Ascending aorta (tissue), 2 donors: ENCODE measurements at regions not wholly inside any gene's neighbourhood (a gene's known extent, or its start where the extent isn't known, plus 50 kb on each side); places are given as distances from the start of the nearest gene placed in this dataset.

Source experiments
- DNase-seq, 2 donors: peaks; one replicate each; pipeline ENCODE4 v3.0.0-alpha.2; 2019; ENCODE audit warnings: low spot score in 2 of 2
- H3K27ac ChIP-seq, 2 donors: fragments of 200-600 bp; sonication (generic); one replicate each; pipeline ENCODE4 v1.5.1; 2016 to 2017; ENCODE audit warnings: mild to moderate bottlenecking in 1 of 2
- H3K27me3 ChIP-seq: fragments of 200-600 bp; sonication (generic); one replicate; pipeline ENCODE4 v1.5.1; 2017
- H3K36me3 ChIP-seq, 2 donors: fragments of 200-600 bp; sonication (generic); one replicate each; pipeline ENCODE4 v1.5.1; 2016
- H3K4me1 ChIP-seq, 2 donors: fragments of 200-600 bp; sonication (generic); one replicate each; pipeline ENCODE4 v1.5.1; 2016 to 2017; ENCODE audit warnings: mild to moderate bottlenecking in 1 of 2
- H3K4me3 ChIP-seq, 2 donors: fragments of 200-600 bp; sonication (generic); one replicate each; pipeline ENCODE4 v1.5.1; 2016 to 2017; ENCODE audit warnings: mild to moderate bottlenecking in 1 of 2
- H3K9me3 ChIP-seq, 2 donors: fragments of 200-600 bp; sonication (generic); one replicate each; pipeline ENCODE4 v1.5.1; 2016
- CTCF ChIP-seq, 3 experiments: fragments of 200-600 bp in 2 of 3; fragments of 450-650 bp in 1 of 3; sonication (generic) in 2 of 3; IDR thresholded peaks; one replicate each; pipeline ENCODE4 v1.5.1; 2016 to 2019; ENCODE audit warnings: antibody characterized with exemption in 3 of 3, mild to moderate bottlenecking in 1 of 3, moderate library complexity in 1 of 3
- intact Hi-C: fragments of 100-400 bp; cut with DNase I; formaldehyde crosslinking; loops from one replicate; pipeline ENCODE4 v1.15.1; 2023

- no peak for TF ChIP-seq CTCF (IDR thresholded peaks at IDR 0.05)
- Histone ChIP-seq H3K9me3 (no peaks in the 10 kb centered on the region), H3K4me3 (no peak overlapping the region), H3K27ac (no peak overlapping the region), H3K27me3 (no peaks in the 10 kb centered on the region), H3K36me3 (no peaks in the 10 kb centered on the region), H3K4me1 (no peaks in the 10 kb centered on the region)
- intact Hi-C loops: no loop called here
- no peak for DNase-seq
Measured at GRCh38 chr2:211161236-211161635, 604.8 kb downstream of the CPS1 start.

- intact Hi-C loops: no loop called here
- H3K27me3 ChIP-seq: no peaks in the 10 kb centered on the region
- H3K36me3 ChIP-seq: no peaks in the 10 kb centered on the region
- H3K9me3 ChIP-seq: no peaks in the 10 kb centered on the region
- no peak for TF ChIP-seq CTCF (IDR thresholded peaks at IDR 0.05)
- H3K4me1 ChIP-seq: no peaks in the 10 kb centered on the region
- H3K4me3 ChIP-seq: no peak overlapping the region
- no peak overlapping the region for H3K27ac ChIP-seq
- no peak for DNase-seq
Measured at GRCh38 chr2:211162911-211163310, 606.5 kb downstream of the CPS1 start.

GRCh38 chr2:211170843-211171242, 614.4 kb downstream of the CPS1 start:
- no peak for TF ChIP-seq CTCF (IDR thresholded peaks at IDR 0.05)
- Histone ChIP-seq H3K27me3 (no peaks in the 10 kb centered on the region), H3K4me3 (no peak overlapping the region), H3K4me1 (no peaks in the 10 kb centered on the region), H3K27ac (no peak overlapping the region), H3K9me3 (no peaks in the 10 kb centered on the region), H3K36me3 (no peaks in the 10 kb centered on the region)
- no peak for DNase-seq
- intact Hi-C loops: no loop called here

GRCh38 chr2:211174021-211174420, 617.6 kb downstream of the CPS1 start:
- H3K27me3 ChIP-seq: no peaks in the 10 kb centered on the region
- H3K27ac ChIP-seq: no peak overlapping the region
- no peak for TF ChIP-seq CTCF (IDR thresholded peaks at IDR 0.05)
- intact Hi-C loops: no loop called here
- H3K9me3 ChIP-seq: no peaks in the 10 kb centered on the region
- no peaks in the 10 kb centered on the region for H3K36me3 ChIP-seq
- H3K4me1 ChIP-seq: no peaks in the 10 kb centered on the region
- H3K4me3 ChIP-seq: no peak overlapping the region
- DNase-seq: no peak

GRCh38 chr2:211174631-211175030, 618.2 kb downstream of the CPS1 start:
- H3K27me3 ChIP-seq: no peaks in the 10 kb centered on the region
- no peak overlapping the region for H3K4me3 ChIP-seq
- H3K4me1 ChIP-seq: no peaks in the 10 kb centered on the region
- DNase-seq: no peak
- TF ChIP-seq CTCF (IDR thresholded peaks at IDR 0.05): no peak
- intact Hi-C loops: no loop called here
- H3K27ac ChIP-seq: no peak overlapping the region
- H3K36me3 ChIP-seq: no peaks in the 10 kb centered on the region
- H3K9me3 ChIP-seq: no peaks in the 10 kb centered on the region

- Histone ChIP-seq H3K4me1 (no peaks in the 10 kb centered on the region), H3K27me3 (no peaks in the 10 kb centered on the region), H3K4me3 (no peak overlapping the region), H3K9me3 (no peaks in the 10 kb centered on the region), H3K27ac (no peak overlapping the region), H3K36me3 (no peaks in the 10 kb centered on the region)
- no peak for DNase-seq
- intact Hi-C loops: no loop called here
- TF ChIP-seq CTCF (IDR thresholded peaks at IDR 0.05): no peak
Measured at GRCh38 chr2:211175956-211176355, 619.6 kb downstream of the CPS1 start.
